ENCODE measurements at regions not wholly inside any gene's neighbourhood (a gene's known extent, or its start where the extent isn't known, plus 50 kb on each side); places are given as distances from the start of the nearest gene placed in this dataset.

DNA sequence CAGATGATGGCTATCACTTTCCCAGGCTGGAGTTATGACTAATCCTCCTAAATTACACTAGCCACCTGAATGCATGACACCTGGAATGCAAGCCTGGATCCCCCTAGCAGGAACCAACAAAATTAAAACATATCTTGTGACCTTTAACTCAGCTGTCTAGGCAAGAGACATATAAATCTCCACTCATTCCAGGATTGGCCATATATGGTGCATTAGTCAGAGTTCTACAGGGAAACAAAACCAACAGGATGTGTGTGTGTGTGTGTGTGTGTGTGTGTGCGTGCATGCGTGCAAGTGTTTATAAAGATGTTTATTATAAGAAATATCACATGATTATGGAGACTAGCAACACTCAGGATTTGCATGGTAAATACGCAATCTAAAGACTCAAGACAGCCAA, 212.8 kb downstream of the KIF21A start:
- H3K9ac ChIP-seq = no peak overlapping the region
- no peaks in the 10 kb centered on the region for H3K9me3 ChIP-seq (ENCODE audit: low read depth)
- no peaks in the 10 kb centered on the region for H3F3A ChIP-seq (ENCODE audit: insufficient read depth)
- DNase-seq = no peak
- H2AFZ ChIP-seq = no peak overlapping the region
- TF ChIP-seq EZH2 (IDR thresholded peaks at IDR 0.05; ENCODE audit: insufficient read depth, poor library complexity, severe bottlenecking) (no peak), EZH2phosphoT487 (IDR thresholded peaks at IDR 0.05; ENCODE audit: insufficient read depth, low read depth) (no peak)
- no peak overlapping the region for H3K4me3 ChIP-seq
- H3K4me1 ChIP-seq (ENCODE audit: insufficient read depth) = no peaks in the 10 kb centered on the region
- no peak overlapping the region for H3K27ac ChIP-seq
- H3K27me3 ChIP-seq (replicated peaks; ENCODE audit: insufficient read depth) = peaks cover 20% of the 10 kb centered on the region
- H4K20me1 ChIP-seq (ENCODE audit: insufficient read depth) = no peaks in the 10 kb centered on the region
- 43 to 66% methylated on average over 3 of the region's 3 CpGs for WGBS, 2 experiments (ENCODE audit: low coverage in 1 of 2, low lambda C conversion rate in 2 of 2, missing lambda C conversion rate in 2 of 2)
- H3K36me3 ChIP-seq (ENCODE audit: low read depth) = no peaks in the 10 kb centered on the region
- in situ Hi-C loops (cut with MboI) = no loop called here
- H3K4me2 ChIP-seq (ENCODE audit: unreplicated experiment) = no peak overlapping the region
- H3K9me2 ChIP-seq (ENCODE audit: insufficient read depth) = no peaks in the 10 kb centered on the region
- H3K79me2 ChIP-seq (ENCODE audit: insufficient read depth) = no peaks in the 10 kb centered on the region

GRCh38 chr12:39227218-39227617, 215.7 kb downstream of the KIF21A start:
- Histone ChIP-seq H3K9me3 (ENCODE audit: low read depth) (no peaks in the 10 kb centered on the region), H3K36me3 (ENCODE audit: low read depth) (no peaks in the 10 kb centered on the region), H3K4me2 (ENCODE audit: unreplicated experiment) (no peak overlapping the region), H3K4me1 (ENCODE audit: insufficient read depth) (no peaks in the 10 kb centered on the region), H3K27me3 (replicated peaks; ENCODE audit: insufficient read depth) (peaks cover 14% of the 10 kb centered on the region; the same call in 1 of the 2 replicates), H3K79me2 (ENCODE audit: insufficient read depth) (no peaks in the 10 kb centered on the region), H2AFZ (no peak overlapping the region), H3K9me2 (ENCODE audit: insufficient read depth) (no peaks in the 10 kb centered on the region), H3F3A (ENCODE audit: insufficient read depth) (no peaks in the 10 kb centered on the region), H4K20me1 (ENCODE audit: insufficient read depth) (no peaks in the 10 kb centered on the region), H3K4me3 (no peak overlapping the region), H3K9ac (no peak overlapping the region), H3K27ac (no peak overlapping the region)
- WGBS, 2 experiments (ENCODE audit: low coverage in 1 of 2, low lambda C conversion rate in 2 of 2, missing lambda C conversion rate in 2 of 2) = 2 to 4% methylated on average over 2 of the region's 2 CpGs
- in situ Hi-C loops (cut with MboI) = no loop called here
- DNase-seq = no peak
- TF ChIP-seq EZH2 (IDR thresholded peaks at IDR 0.05; ENCODE audit: insufficient read depth, poor library complexity, severe bottlenecking) = no peak

- Histone ChIP-seq H4K20me1 (ENCODE audit: insufficient read depth) (no peaks in the 10 kb centered on the region), H3K9me2 (ENCODE audit: insufficient read depth) (no peaks in the 10 kb centered on the region), H3K4me3 (no peak overlapping the region), H3F3A (ENCODE audit: insufficient read depth) (no peaks in the 10 kb centered on the region), H3K4me1 (ENCODE audit: insufficient read depth) (no peaks in the 10 kb centered on the region), H3K9me3 (ENCODE audit: low read depth) (no peaks in the 10 kb centered on the region), H3K27ac (no peak overlapping the region), H3K36me3 (ENCODE audit: low read depth) (no peaks in the 10 kb centered on the region), H3K9ac (no peak overlapping the region), H2AFZ (no peak overlapping the region), H3K79me2 (ENCODE audit: insufficient read depth) (no peaks in the 10 kb centered on the region), H3K4me2 (ENCODE audit: unreplicated experiment) (no peak overlapping the region), H3K27me3 (replicated peaks; ENCODE audit: insufficient read depth) (peaks cover 14% of the 10 kb centered on the region; the same call in 1 of the 2 replicates)
- DNase-seq = no peak
- in situ Hi-C loops (cut with MboI) = no loop called here
- TF ChIP-seq EZH2phosphoT487 (IDR thresholded peaks at IDR 0.05; ENCODE audit: insufficient read depth, low read depth) = no peak
- no peak for TF ChIP-seq EZH2 (IDR thresholded peaks at IDR 0.05; ENCODE audit: insufficient read depth, poor library complexity, severe bottlenecking)
These were observed 217.9 kb downstream of the KIF21A start for GRCh38 chr12:39224971-39225370.

- DNase-seq = no peak
- H3K9me2 ChIP-seq (ENCODE audit: insufficient read depth) = no peaks in the 10 kb centered on the region
- H2AFZ ChIP-seq = no peak overlapping the region
- H3K9ac ChIP-seq = no peak overlapping the region
- no peak for TF ChIP-seq EZH2 (IDR thresholded peaks at IDR 0.05; ENCODE audit: insufficient read depth, poor library complexity, severe bottlenecking)
- TF ChIP-seq EZH2phosphoT487 (IDR thresholded peaks at IDR 0.05; ENCODE audit: insufficient read depth, low read depth) = no peak
- in situ Hi-C loops (cut with MboI) = no loop called here
- no peaks in the 10 kb centered on the region for H3K79me2 ChIP-seq (ENCODE audit: insufficient read depth)
- no peaks in the 10 kb centered on the region for H3K27me3 ChIP-seq (replicated peaks; ENCODE audit: insufficient read depth)
- no peaks in the 10 kb centered on the region for H3K4me1 ChIP-seq (ENCODE audit: insufficient read depth)
- no peak overlapping the region for H3K27ac ChIP-seq
- H3K4me3 ChIP-seq = no peak overlapping the region
- no peaks in the 10 kb centered on the region for H3K36me3 ChIP-seq (ENCODE audit: low read depth)
- H3K4me2 ChIP-seq (ENCODE audit: unreplicated experiment) = no peak overlapping the region
- H3F3A ChIP-seq (ENCODE audit: insufficient read depth) = no peaks in the 10 kb centered on the region
- peaks cover 4% of the 10 kb centered on the region for H3K9me3 ChIP-seq (ENCODE audit: low read depth)
- H4K20me1 ChIP-seq (ENCODE audit: insufficient read depth) = no peaks in the 10 kb centered on the region
- 23% methylated on average over 4 of the region's 4 CpGs for WGBS, 2 experiments (ENCODE audit: low coverage in 1 of 2, low lambda C conversion rate in 2 of 2, missing lambda C conversion rate in 2 of 2)
These were observed 237.0 kb downstream of the KIF21A start for GRCh38 chr12:39205969-39206368.

- Histone ChIP-seq H4K20me1 (ENCODE audit: insufficient read depth) (no peaks in the 10 kb centered on the region), H2AFZ (no peak overlapping the region), H3K9me2 (ENCODE audit: insufficient read depth) (no peaks in the 10 kb centered on the region), H3K36me3 (ENCODE audit: low read depth) (no peaks in the 10 kb centered on the region), H3K27me3 (replicated peaks; ENCODE audit: insufficient read depth) (no peaks in the 10 kb centered on the region), H3K27ac (no peak overlapping the region), H3K4me1 (ENCODE audit: insufficient read depth) (no peaks in the 10 kb centered on the region), H3K79me2 (ENCODE audit: insufficient read depth) (no peaks in the 10 kb centered on the region), H3K4me2 (ENCODE audit: unreplicated experiment) (no peak overlapping the region), H3K4me3 (no peak overlapping the region), H3K9ac (no peak overlapping the region), H3K9me3 (ENCODE audit: low read depth) (peaks cover 4% of the 10 kb centered on the region), H3F3A (ENCODE audit: insufficient read depth) (no peaks in the 10 kb centered on the region)
- in situ Hi-C loops (cut with MboI) = no loop called here
- TF ChIP-seq EZH2 (IDR thresholded peaks at IDR 0.05; ENCODE audit: insufficient read depth, poor library complexity, severe bottlenecking) (no peak), EZH2phosphoT487 (IDR thresholded peaks at IDR 0.05; ENCODE audit: insufficient read depth, low read depth) (no peak)
- WGBS, 2 experiments (ENCODE audit: low coverage in 1 of 2, low lambda C conversion rate in 2 of 2, missing lambda C conversion rate in 2 of 2) = 2% methylated on average over 4 of the region's 4 CpGs
- DNase-seq = no peak
These were observed 243.6 kb downstream of the KIF21A start for GRCh38 chr12:39199351-39199750.
